ENCODE measurements at regions not wholly inside any gene's neighbourhood (a gene's known extent, or its start where the extent isn't known, plus 50 kb on each side); places are given as distances from the start of the nearest gene placed in this dataset.

DNA sequence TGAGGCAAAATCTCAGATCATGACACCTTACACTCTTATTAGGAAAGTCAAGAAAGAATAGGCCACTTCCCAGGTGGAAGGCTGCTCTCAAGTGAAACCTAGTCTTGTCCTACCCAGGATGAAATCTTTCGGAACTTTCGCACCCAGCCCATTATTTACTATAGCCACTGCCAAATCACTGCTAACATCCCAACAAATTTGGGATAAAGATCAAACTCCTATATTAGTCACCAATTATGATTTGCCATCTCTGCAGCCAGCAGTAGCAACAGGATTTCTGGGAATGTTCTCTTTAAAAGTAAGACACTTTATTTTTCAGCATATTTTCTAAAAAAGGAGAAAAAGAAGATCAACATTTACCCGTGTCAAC is 224.6 kb downstream of the GAS1 start:
- TF ChIP-seq EZH2phosphoT487 (IDR thresholded peaks at IDR 0.05; ENCODE audit: borderline replicate concordance, low read length) = no peak
- no peak for TF ChIP-seq CTCF (conservative IDR thresholded peaks at IDR 0.05; ENCODE audit: low read depth, low read length)

All from PC-3 (cell line).